ENCODE measurements at regions not wholly inside any gene's neighbourhood (a gene's known extent, or its start where the extent isn't known, plus 50 kb on each side); places are given as distances from the start of the nearest gene placed in this dataset.

GRCh38 chr16:74049027-74049426, 247.6 kb upstream of the PSMD7 start:
- intact Hi-C loops (cut with DNase I) = no loop called here
- no peak for DNase-seq (ENCODE audit: low spot score)

GRCh38 chr16:74046524-74046923, 250.1 kb upstream of the PSMD7 start:
- no peak for DNase-seq (ENCODE audit: low spot score)
- intact Hi-C loops (cut with DNase I) = no loop called here

GRCh38 chr16:74045513-74045912, 251.1 kb upstream of the PSMD7 start:
- intact Hi-C loops (cut with DNase I) = no loop called here
- DNase-seq (ENCODE audit: low spot score) = no peak

- intact Hi-C loops (cut with DNase I) = no loop called here
- DNase-seq (ENCODE audit: low spot score) = no peak
These were observed 260.8 kb upstream of the PSMD7 start for GRCh38 chr16:74035816-74036215.

GRCh38 chr16:74034862-74035261, 261.8 kb upstream of the PSMD7 start:
- intact Hi-C loops (cut with DNase I) = no loop called here

GRCh38 chr16:74034200-74034599, 262.4 kb upstream of the PSMD7 start:
- intact Hi-C loops (cut with DNase I) = no loop called here
- DNase-seq (ENCODE audit: low spot score) = no peak

More at GRCh38 chr16:74034862-74035261, 261.8 kb upstream of the PSMD7 start:
- DNase-seq (ENCODE audit: low spot score) = no peak

GRCh38 chr16:74033441-74033995, 263.1 kb upstream of the PSMD7 start:
- DNase-seq (ENCODE audit: low spot score) = no peak
- intact Hi-C loops (cut with DNase I) = no loop called here

- intact Hi-C loops (cut with DNase I) = no loop called here
- DNase-seq (ENCODE audit: low spot score) = no peak
These were observed 265.1 kb upstream of the PSMD7 start for GRCh38 chr16:74031551-74031950.

GRCh38 chr16:74030000-74030706, 266.5 kb upstream of the PSMD7 start:
- no peak for DNase-seq (ENCODE audit: low spot score)
- intact Hi-C loops (cut with DNase I) = no loop called here

GRCh38 chr16:74029115-74029792, 267.4 kb upstream of the PSMD7 start:
- intact Hi-C loops (cut with DNase I) = no loop called here
- no peak for DNase-seq (ENCODE audit: low spot score)

- intact Hi-C loops (cut with DNase I) = no loop called here
- DNase-seq (ENCODE audit: low spot score) = no peak
These were observed 270.0 kb upstream of the PSMD7 start for GRCh38 chr16:74026373-74027281.

- no peak for DNase-seq (ENCODE audit: low spot score)
- intact Hi-C loops (cut with DNase I) = no loop called here
These were observed 271.7 kb upstream of the PSMD7 start for GRCh38 chr16:74024953-74025352.

- intact Hi-C loops (cut with DNase I) = no loop called here
- no peak for DNase-seq (ENCODE audit: low spot score)
These were observed 276.4 kb upstream of the PSMD7 start for GRCh38 chr16:74020095-74020670.

- DNase-seq (ENCODE audit: low spot score) = no peak
- intact Hi-C loops (cut with DNase I) = no loop called here
These were observed 277.0 kb upstream of the PSMD7 start for GRCh38 chr16:74019612-74020011.

GRCh38 chr16:74015953-74016352, 280.7 kb upstream of the PSMD7 start:
- no peak for DNase-seq (ENCODE audit: low spot score)
- intact Hi-C loops (cut with DNase I) = no loop called here

- intact Hi-C loops (cut with DNase I) = loop anchor here in 1 of 2 donors (5.0 kb wide), 1 partner anchor 1736 kb away; no protein-coding TSS in a partner anchor
- DNase-seq (ENCODE audit: low spot score) = no peak
These were observed 297.9 kb upstream of the PSMD7 start for GRCh38 chr16:73998707-73999106.

- intact Hi-C loops (cut with DNase I) = loop anchor here in 1 of 2 donors (5.0 kb wide), 1 partner anchor 1736 kb away; no protein-coding TSS in a partner anchor
- no peak for DNase-seq (ENCODE audit: low spot score)
These were observed 298.6 kb upstream of the PSMD7 start for GRCh38 chr16:73997971-73998370.

GRCh38 chr16:73997340-73997711, 299.3 kb upstream of the PSMD7 start:
- intact Hi-C loops (cut with DNase I) = loop anchor here in 1 of 2 donors (5.0 kb wide), 1 partner anchor 1735 kb away; no protein-coding TSS in a partner anchor
- no peak for DNase-seq (ENCODE audit: low spot score)

Data from posterior vena cava (tissue), 2 donors.